ENCODE measurements at regions not wholly inside any gene's neighbourhood (a gene's known extent, or its start where the extent isn't known, plus 50 kb on each side); places are given as distances from the start of the nearest gene placed in this dataset.

GRCh38 chr17:33385133-33385532 is 92.0 kb upstream of the ASIC2 start:
- TF ChIP-seq CTCF (IDR thresholded peaks at IDR 0.05) (no peak), POLR2A (IDR thresholded peaks at IDR 0.05) (no peak), EP300 (IDR thresholded peaks at IDR 0.05) (no peak)
